Caco-2 (cell line): ENCODE measurements at regions not wholly inside any gene's neighbourhood (a gene's known extent, or its start where the extent isn't known, plus 50 kb on each side); places are given as distances from the start of the nearest gene placed in this dataset.

ENCODE experiments used
- BruUV-seq: library from RNA; stranded (reverse); fragments of 400-500 nt; replicated peaks from 2 replicates; lab custom pipeline; 2021; lab: Mats Ljungman, UMichigan
- CTCF ChIA-PET: fragments of 300-600 bp; sonication (Branson Sonifier 250); formaldehyde crosslinking; loops from one replicate; lab custom pipeline; 2022; ENCODE audit warnings: antibody characterized with exemption; lab: Charles Lee
- POLR2A ChIA-PET: fragments of 300-600 bp; sonication (Branson Sonifier 250); formaldehyde crosslinking; loops from one replicate; lab custom pipeline; 2022; ENCODE audit warnings: antibody characterized with exemption; lab: Charles Lee
- DNase-seq, 2 experiments: peaks; one replicate each; pipeline versions ENCODE4 v3.0.0 to v3.0.0-alpha.2; 2020 to 2022
- H3K27me3 ChIP-seq: replicated peaks from 2 replicates; pipeline ENCODE4 v1.6.0; 2011; ENCODE audit warnings: low read length; ENCODE audit not compliant: control insufficient read depth, insufficient read depth
- H3K36me3 ChIP-seq: 2 replicates; pipeline ENCODE4 v1.5.1; 2011; ENCODE audit warnings: low read length; ENCODE audit not compliant: control insufficient read depth, insufficient read depth
- H3K4me1 ChIP-seq: fragments of 250-450 bp; sonication (Bioruptor Pico); 2 replicates; pipeline ENCODE4 v1.5.1; 2020; ENCODE audit warnings: mild to moderate bottlenecking
- H3K4me3 ChIP-seq: 2 replicates; pipeline ENCODE4 v1.5.1; 2011; ENCODE audit warnings: low read depth, mild to moderate bottlenecking, control low read depth, low read length
- H3K9me3 ChIP-seq: fragments of 250-450 bp; sonication (Bioruptor Pico); 2 replicates; pipeline ENCODE4 v1.5.1; 2020; ENCODE audit warnings: mild to moderate bottlenecking, moderate library complexity
- H3K27ac Mint-ChIP-seq: one replicate; pipeline ENCODE4 v1.8.0; 2022; ENCODE audit warnings: mixed read lengths; ENCODE audit not compliant: unreplicated experiment
- H3K27me3 Mint-ChIP-seq: one replicate; pipeline ENCODE4 v1.8.0; 2022; ENCODE audit warnings: mixed read lengths; ENCODE audit not compliant: insufficient read depth, unreplicated experiment
- H3K36me3 Mint-ChIP-seq: one replicate; pipeline ENCODE4 v1.8.0; 2022; ENCODE audit warnings: mild to moderate bottlenecking, mixed read lengths; ENCODE audit not compliant: insufficient read depth, unreplicated experiment
- H3K4me1 Mint-ChIP-seq: one replicate; pipeline ENCODE4 v1.8.0; 2022; ENCODE audit warnings: low read depth, mixed read lengths; ENCODE audit not compliant: unreplicated experiment
- H3K4me3 Mint-ChIP-seq: one replicate; pipeline ENCODE4 v1.8.0; 2022; ENCODE audit warnings: mild to moderate bottlenecking, moderate library complexity, mixed read lengths; ENCODE audit not compliant: unreplicated experiment
- H3K9me3 Mint-ChIP-seq: one replicate; pipeline ENCODE4 v1.8.0; 2022; ENCODE audit warnings: mixed read lengths; ENCODE audit not compliant: unreplicated experiment
- CTCF ChIP-seq, 2 experiments: fragments of 200-600 bp in 1 of 2; IDR thresholded peaks; 1 replicate in 1 of 2; 2 replicates in 1 of 2; pipeline versions ENCODE4 v1.5.1 to v1.8.0; 2011 to 2022; ENCODE audit warnings: antibody characterized with exemption in 1 of 2, control low read depth in 1 of 2, inconsistent platforms in 1 of 2, low read depth in 1 of 2, low read length in 1 of 2, mild to moderate bottlenecking in 1 of 2, moderate library complexity in 1 of 2; ENCODE audit not compliant: insufficient read depth in 1 of 2, severe bottlenecking in 1 of 2, unreplicated experiment in 1 of 2
- intact Hi-C: fragments of 100-400 bp; cut with micrococcal nuclease; formaldehyde crosslinking; loops from one replicate; pipeline ENCODE4 v1.10.0; 2022; ENCODE audit not compliant: unreplicated experiment

- H3K27me3 ChIP-seq, result no peaks in the 10 kb centered on the region
- H3K4me3 ChIP-seq, result no peak overlapping the region
- H3K4me1 ChIP-seq, result no peaks in the 10 kb centered on the region
- intact Hi-C loops, result no loop called here
- no peaks in the 10 kb centered on the region for H3K4me1 Mint-ChIP-seq
- H3K27ac Mint-ChIP-seq, result no peak overlapping the region
- POLR2A ChIA-PET, result no interaction called here
- H3K27me3 Mint-ChIP-seq, result peaks cover 2% of the 10 kb centered on the region
- no peaks in the 10 kb centered on the region for H3K9me3 ChIP-seq
- no peak overlapping the region for H3K4me3 Mint-ChIP-seq
- no peaks in the 10 kb centered on the region for H3K36me3 Mint-ChIP-seq
- TF ChIP-seq CTCF (IDR thresholded peaks at IDR 0.05; ENCODE audit: insufficient read depth in 1 of 2, low read depth in 1 of 2, low read length in 1 of 2, severe bottlenecking in 1 of 2, unreplicated experiment in 1 of 2), result no peak
- no peak for DNase-seq
- BruUV-seq, result no TSS peak
- no peaks in the 10 kb centered on the region for H3K36me3 ChIP-seq
- H3K9me3 Mint-ChIP-seq, result no peaks in the 10 kb centered on the region
- CTCF ChIA-PET, result no interaction called here
These were observed 1390.1 kb downstream of the MRPL39 start for GRCh38 chr21:24217151-24217550.

GRCh38 chr21:24210130-24210529 is 1397.2 kb downstream of the MRPL39 start:
- ChIA-PET POLR2A (no interaction called here), CTCF (no interaction called here)
- H3K36me3 ChIP-seq, result no peaks in the 10 kb centered on the region
- no peak overlapping the region for H3K4me3 Mint-ChIP-seq
- no peaks in the 10 kb centered on the region for H3K4me1 ChIP-seq
- BruUV-seq, result no TSS peak
- no peaks in the 10 kb centered on the region for H3K36me3 Mint-ChIP-seq
- H3K4me1 Mint-ChIP-seq, result no peaks in the 10 kb centered on the region
- no peaks in the 10 kb centered on the region for H3K9me3 Mint-ChIP-seq
- no peak for TF ChIP-seq CTCF (IDR thresholded peaks at IDR 0.05; ENCODE audit: insufficient read depth in 1 of 2, low read depth in 1 of 2, low read length in 1 of 2, severe bottlenecking in 1 of 2, unreplicated experiment in 1 of 2)
- H3K27me3 Mint-ChIP-seq, result no peaks in the 10 kb centered on the region
- H3K27me3 ChIP-seq, result no peaks in the 10 kb centered on the region
- H3K27ac Mint-ChIP-seq, result no peak overlapping the region
- no peaks in the 10 kb centered on the region for H3K9me3 ChIP-seq
- no peak overlapping the region for H3K4me3 ChIP-seq
- DNase-seq, result no peak
- intact Hi-C loops, result no loop called here

GRCh38 chr21:24208562-24209260 is 1398.6 kb downstream of the MRPL39 start:
- H3K36me3 ChIP-seq, result no peaks in the 10 kb centered on the region
- no peak for TF ChIP-seq CTCF (IDR thresholded peaks at IDR 0.05; ENCODE audit: insufficient read depth in 1 of 2, low read depth in 1 of 2, low read length in 1 of 2, severe bottlenecking in 1 of 2, unreplicated experiment in 1 of 2)
- no peak for DNase-seq
- H3K9me3 ChIP-seq, result no peaks in the 10 kb centered on the region
- no peaks in the 10 kb centered on the region for H3K4me1 Mint-ChIP-seq
- no peak overlapping the region for H3K27ac Mint-ChIP-seq
- no peak overlapping the region for H3K4me3 ChIP-seq
- no peaks in the 10 kb centered on the region for H3K36me3 Mint-ChIP-seq
- no TSS peak for BruUV-seq
- no peaks in the 10 kb centered on the region for H3K4me1 ChIP-seq
- H3K9me3 Mint-ChIP-seq, result no peaks in the 10 kb centered on the region
- no peaks in the 10 kb centered on the region for H3K27me3 ChIP-seq
- intact Hi-C loops, result no loop called here
- CTCF ChIA-PET, result no interaction called here
- H3K27me3 Mint-ChIP-seq, result no peaks in the 10 kb centered on the region
- H3K4me3 Mint-ChIP-seq, result no peak overlapping the region
- POLR2A ChIA-PET, result no interaction called here
